Fibroblast of lung (primary cell): ENCODE measurements at regions not wholly inside any gene's neighbourhood (a gene's known extent, or its start where the extent isn't known, plus 50 kb on each side); places are given as distances from the start of the nearest gene placed in this dataset.

Experiments used
- DNase-seq, 2 donors: peaks; one replicate each; pipeline versions ENCODE4 v3.0.0 to v3.0.0-alpha.2; 2010; ENCODE audit warnings: low read depth in 2 of 2
- H2AFZ ChIP-seq: 2 replicates; pipeline ENCODE4 v1.5.1; 2012; ENCODE audit warnings: low read length, control low read depth, inconsistent platforms
- H3K27ac ChIP-seq: 2 replicates; pipeline ENCODE4 v1.5.1; 2011; ENCODE audit warnings: low read length, control low read depth; ENCODE audit not compliant: insufficient read depth
- H3K27me3 ChIP-seq: 2 replicates; pipeline ENCODE4 v1.5.1; 2011; ENCODE audit warnings: mild to moderate bottlenecking, low read length; ENCODE audit not compliant: control insufficient read depth, insufficient read depth
- H3K36me3 ChIP-seq: 2 replicates; pipeline ENCODE4 v1.5.1; 2011; ENCODE audit warnings: low read length; ENCODE audit not compliant: control insufficient read depth, insufficient read depth
- H3K4me1 ChIP-seq: 2 replicates; pipeline ENCODE4 v1.5.1; 2011; ENCODE audit warnings: low read length; ENCODE audit not compliant: control insufficient read depth, insufficient read depth; ENCODE audit errors: extremely low read depth
- H3K4me2 ChIP-seq: 2 replicates; pipeline ENCODE4 v1.5.1; 2011; ENCODE audit warnings: low read length, control low read depth; ENCODE audit not compliant: insufficient read depth; ENCODE audit errors: extremely low read depth
- H3K4me3 ChIP-seq, 4 experiments: fragments of 200-600 bp in 1 of 4; sonication (generic) in 1 of 4; replicated peaks in 1 of 4; 2 replicates each; pipeline ENCODE4 v1.5.1; 2011 to 2016; ENCODE audit warnings: low read length in 4 of 4, low read depth in 3 of 4, mild to moderate bottlenecking in 3 of 4, control low read depth in 2 of 4, inconsistent platforms in 1 of 4, mixed read lengths in 1 of 4; ENCODE audit not compliant: insufficient read depth in 1 of 4; ENCODE audit errors: control extremely low read depth in 1 of 4
- H3K79me2 ChIP-seq: 2 replicates; pipeline ENCODE4 v1.5.1; 2012; ENCODE audit warnings: mild to moderate bottlenecking, low read length, inconsistent platforms; ENCODE audit not compliant: control insufficient read depth, insufficient read depth
- H3K9ac ChIP-seq: 2 replicates; pipeline ENCODE4 v1.5.1; 2011; ENCODE audit warnings: mild to moderate bottlenecking, low read length, control low read depth; ENCODE audit not compliant: insufficient read depth
- H3K9me3 ChIP-seq: 2 replicates; pipeline ENCODE4 v1.5.1; 2012; ENCODE audit warnings: low read depth, low read length; ENCODE audit not compliant: control insufficient read depth, insufficient read depth
- H4K20me1 ChIP-seq: 2 replicates; pipeline ENCODE4 v1.5.1; 2011; ENCODE audit warnings: low read length; ENCODE audit not compliant: control insufficient read depth, insufficient read depth; ENCODE audit errors: extremely low read depth
- CTCF ChIP-seq, 2 donors: IDR thresholded peaks in 1 of 2; conservative IDR thresholded peaks in 1 of 2; 1 replicate in 1 of 2; 2 replicates in 1 of 2; pipeline ENCODE4 v1.5.1; 2011 to 2012; ENCODE audit warnings: low read length in 2 of 2, control low read depth in 1 of 2, inconsistent platforms in 1 of 2, low read depth in 1 of 2, mild to moderate bottlenecking in 1 of 2
- EZH2 ChIP-seq: IDR thresholded peaks from 2 replicates; pipeline ENCODE4 v1.5.1; 2012; ENCODE audit warnings: low read length, control low read depth, mild to moderate bottlenecking; ENCODE audit errors: missing control alignments

- H3K4me2 ChIP-seq = no peak overlapping the region
Measured at GRCh38 chr9:115671236-115671962, 482.2 kb upstream of the PAPPA start.

GRCh38 chr9:115671963-115672305, 481.7 kb upstream of the PAPPA start:
- peak in 1 of 2 donors; percentile 53 for DNase-seq
- H3K79me2 ChIP-seq = no peaks in the 10 kb centered on the region
- H2AFZ ChIP-seq = no peak overlapping the region
- no peaks in the 10 kb centered on the region for H3K27me3 ChIP-seq
- H3K9me3 ChIP-seq = no peaks in the 10 kb centered on the region
- H3K4me2 ChIP-seq = no peak overlapping the region
- no peak for TF ChIP-seq EZH2
- TF ChIP-seq CTCF (conservative IDR thresholded peaks at IDR 0.05 in 1 of 2, IDR thresholded peaks at IDR 0.05 in 1 of 2; ENCODE audit: low read depth in 1 of 2, low read length in 2 of 2) = no peak
- no peak overlapping the region for H3K4me3 ChIP-seq
- no peaks in the 10 kb centered on the region for H3K36me3 ChIP-seq
- H3K4me1 ChIP-seq = peaks cover 24% of the 10 kb centered on the region
- no peak overlapping the region for H3K9ac ChIP-seq
- H4K20me1 ChIP-seq = no peaks in the 10 kb centered on the region
- H3K27ac ChIP-seq = peak overlapping the region; percentile 92

More at GRCh38 chr9:115671236-115671962, 482.2 kb upstream of the PAPPA start:
- Histone ChIP-seq H3K9me3 (no peaks in the 10 kb centered on the region), H3K27me3 (no peaks in the 10 kb centered on the region), H3K79me2 (no peaks in the 10 kb centered on the region), H3K4me3 (no peak overlapping the region), H3K4me1 (peaks cover 24% of the 10 kb centered on the region), H2AFZ (no peak overlapping the region), H3K27ac (peak overlapping the region; percentile 92), H4K20me1 (no peaks in the 10 kb centered on the region), H3K9ac (no peak overlapping the region), H3K36me3 (no peaks in the 10 kb centered on the region)
- TF ChIP-seq CTCF (conservative IDR thresholded peaks at IDR 0.05 in 1 of 2, IDR thresholded peaks at IDR 0.05 in 1 of 2; ENCODE audit: low read depth in 1 of 2, low read length in 2 of 2) (no peak), EZH2 (no peak)
- DNase-seq = no peak

GRCh38 chr9:115672477-115673316, 480.9 kb upstream of the PAPPA start:
- H3K27me3 ChIP-seq = no peaks in the 10 kb centered on the region
- DNase-seq = peak; percentile 97 to 99
- H3K79me2 ChIP-seq = no peaks in the 10 kb centered on the region
- H3K27ac ChIP-seq = peak overlapping the region; percentile 92
- H2AFZ ChIP-seq = no peak overlapping the region
- H3K4me3 ChIP-seq = peak overlapping the region in 2 of 4 experiments; percentile 5 to 27
- TF ChIP-seq CTCF (conservative IDR thresholded peaks at IDR 0.05 in 1 of 2, IDR thresholded peaks at IDR 0.05 in 1 of 2; ENCODE audit: low read depth in 1 of 2, low read length in 2 of 2) (no peak), EZH2 (no peak)
- H3K9me3 ChIP-seq = no peaks in the 10 kb centered on the region
- H3K4me1 ChIP-seq = peaks cover 24% of the 10 kb centered on the region
- no peaks in the 10 kb centered on the region for H4K20me1 ChIP-seq
- peak overlapping the region; percentile 74 for H3K4me2 ChIP-seq
- H3K36me3 ChIP-seq = no peaks in the 10 kb centered on the region
- H3K9ac ChIP-seq = peak overlapping the region; percentile 39
